GM12892 (cell line): ENCODE measurements at regions not wholly inside any gene's neighbourhood (a gene's known extent, or its start where the extent isn't known, plus 50 kb on each side); places are given as distances from the start of the nearest gene placed in this dataset.

Experiments used
- DNase-seq: peaks from one replicate; pipeline ENCODE4 v3.0.0; 2011; ENCODE audit not compliant: insufficient read length
- FAIRE-seq: peaks from 2 replicates; lab custom pipeline; 2011; peaks lifted over from hg19 to GRCh38; lab: Jason Lieb, UNC
- POLR2A ChIP-seq: IDR thresholded peaks from 2 replicates; pipeline ENCODE4 v1.6.1; 2011; ENCODE audit warnings: low read depth, low read length, control low read depth
- POLR2AphosphoS5 ChIP-seq: IDR thresholded peaks from 2 replicates; pipeline ENCODE4 v1.6.1; 2011; ENCODE audit warnings: low read depth, low read length, control low read depth
- TAF1 ChIP-seq: IDR thresholded peaks from 2 replicates; pipeline ENCODE4 v1.6.1; 2011; ENCODE audit warnings: low read depth, mild to moderate bottlenecking, control low read depth, low read length, borderline replicate concordance

DNA sequence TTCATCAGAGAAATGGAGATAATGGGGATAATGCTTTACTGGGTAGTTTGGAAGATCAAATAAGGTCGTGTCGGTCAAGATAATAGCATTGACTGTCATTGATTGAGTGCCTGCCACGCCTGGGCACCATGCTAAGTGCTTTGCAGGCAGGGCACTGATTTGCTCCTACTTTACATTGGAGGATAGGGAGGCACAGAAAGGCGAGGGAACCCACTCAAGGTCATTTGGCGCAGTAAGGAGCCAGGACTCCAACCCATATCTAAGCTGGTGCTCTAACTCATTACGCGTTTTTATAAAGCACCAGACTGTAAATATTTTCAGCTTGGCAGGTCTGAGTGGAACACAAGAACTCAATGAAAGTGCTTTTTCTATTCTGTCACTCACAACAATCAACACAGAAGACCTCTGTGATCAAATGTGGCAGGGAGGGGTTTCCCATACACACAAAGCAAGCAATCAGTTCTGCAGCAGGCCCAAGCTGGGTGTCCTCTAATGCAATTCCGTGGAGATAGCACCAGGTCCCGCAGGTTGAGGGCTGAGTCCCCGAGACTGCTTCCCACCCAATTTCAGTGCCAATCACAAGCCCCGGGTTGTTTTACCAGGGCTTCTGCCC, 373.6 kb downstream of the CDH26 start:
- TF ChIP-seq POLR2AphosphoS5 (no peak), POLR2A (no peak), TAF1 (no peak)
- FAIRE-seq: no peak
- no peak for DNase-seq

DNA sequence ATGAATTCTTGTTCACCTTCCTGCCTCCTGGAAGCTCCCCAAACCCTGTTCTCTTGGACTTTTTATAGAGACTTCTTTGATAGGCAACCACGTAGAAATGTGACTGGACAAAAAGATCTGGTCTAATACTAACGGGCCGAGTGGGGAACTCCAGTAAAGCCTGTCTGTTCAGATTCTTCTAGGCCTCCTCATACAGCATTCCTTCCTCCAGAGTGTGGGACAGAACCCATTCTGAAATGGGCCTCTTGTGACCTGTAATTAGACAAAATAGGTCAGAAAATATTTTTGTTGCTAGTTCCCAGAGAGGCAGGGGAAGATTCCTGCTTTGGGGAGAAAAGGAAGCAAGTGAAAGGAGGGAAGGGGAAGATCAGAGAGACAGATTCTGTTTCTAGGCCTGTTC, 374.3 kb downstream of the CDH26 start:
- FAIRE-seq: no peak
- DNase-seq: no peak
- no peak for TF ChIP-seq POLR2A

GRCh38 chr20:60334911-60335310, 376.7 kb downstream of the CDH26 start:
- no peak for TF ChIP-seq TAF1
- TF ChIP-seq POLR2AphosphoS5: no peak
- no peak for TF ChIP-seq POLR2A
- DNase-seq (no peak), FAIRE-seq (no peak)

DNA sequence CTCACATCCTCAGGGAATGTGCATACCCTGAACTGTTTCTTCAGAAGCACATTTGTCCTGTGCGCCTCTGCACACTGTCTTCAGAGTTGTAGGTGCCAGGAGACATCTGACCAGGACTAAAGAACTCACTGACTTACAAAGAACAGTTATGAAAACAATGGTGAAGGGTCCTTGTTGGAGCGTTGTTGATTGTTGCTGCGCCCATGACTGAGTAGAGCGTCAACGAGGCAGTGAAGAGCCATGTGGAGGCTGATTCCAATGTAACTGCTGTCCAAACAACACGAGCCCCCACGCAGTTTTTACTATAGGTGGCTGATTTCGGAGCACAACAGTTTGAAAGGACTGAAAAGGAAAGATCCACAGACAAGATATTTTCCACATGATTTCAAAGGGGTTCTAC, 380.3 kb downstream of the CDH26 start:
- DNase-seq (no peak), FAIRE-seq (no peak)
- TF ChIP-seq POLR2AphosphoS5: no peak
- TF ChIP-seq POLR2A: no peak
- no peak for TF ChIP-seq TAF1

- TF ChIP-seq POLR2A (no peak), TAF1 (no peak), POLR2AphosphoS5 (no peak)
- DNase-seq (no peak), FAIRE-seq (no peak)
Observed at GRCh38 chr20:60339738-60340137, 381.5 kb downstream of the CDH26 start.

GRCh38 chr20:60340232-60340631, 382.0 kb downstream of the CDH26 start:
- TF ChIP-seq TAF1 (no peak), POLR2AphosphoS5 (no peak), POLR2A (no peak)
- DNase-seq: no peak
- FAIRE-seq: no peak

GRCh38 chr20:60341062-60341461, 382.8 kb downstream of the CDH26 start:
- TF ChIP-seq POLR2A (no peak), TAF1 (no peak), POLR2AphosphoS5 (no peak)
- no peak for DNase-seq
- FAIRE-seq: no peak

- DNase-seq (no peak), FAIRE-seq (no peak)
- TF ChIP-seq TAF1 (no peak), POLR2A (no peak), POLR2AphosphoS5 (no peak)
Observed at GRCh38 chr20:60345106-60345505, 386.9 kb downstream of the CDH26 start.

- no peak for DNase-seq
- TF ChIP-seq POLR2AphosphoS5 (no peak), POLR2A (no peak), TAF1 (no peak)
- no peak for FAIRE-seq
Observed at GRCh38 chr20:60349418-60349817, 391.2 kb downstream of the CDH26 start.

DNA sequence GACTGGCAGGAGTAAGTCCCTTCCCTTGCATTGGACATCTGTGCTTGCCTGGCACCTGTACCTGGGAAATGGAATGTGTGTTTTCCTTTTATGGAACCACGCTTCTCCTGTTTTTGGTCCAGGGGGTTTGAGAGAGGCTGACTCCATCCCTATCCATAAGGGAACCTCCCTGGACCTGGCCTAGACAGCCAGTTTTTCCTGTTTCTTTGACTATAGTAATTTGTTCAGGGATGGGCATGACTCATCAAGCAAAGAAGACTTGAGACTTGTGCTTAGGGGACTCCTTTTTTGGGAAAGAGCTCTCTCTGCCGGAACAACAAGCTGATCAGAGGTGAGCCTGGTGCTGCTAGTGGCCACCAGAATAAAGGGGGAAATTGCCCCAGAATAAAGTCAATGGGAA, 393.8 kb downstream of the CDH26 start:
- DNase-seq (no peak), FAIRE-seq (no peak)

GRCh38 chr20:60352596-60352995, 394.4 kb downstream of the CDH26 start:
- DNase-seq (no peak), FAIRE-seq (no peak)
- TF ChIP-seq TAF1 (no peak), POLR2AphosphoS5 (no peak), POLR2A (no peak)

More for the DNA sequence above, 393.8 kb downstream of the CDH26 start:
- TF ChIP-seq POLR2A: no peak
- no peak for TF ChIP-seq TAF1
- no peak for TF ChIP-seq POLR2AphosphoS5

- TF ChIP-seq TAF1 (no peak), POLR2A (no peak), POLR2AphosphoS5 (no peak)
- DNase-seq (no peak), FAIRE-seq (no peak)
Observed at GRCh38 chr20:60354024-60354580, 395.9 kb downstream of the CDH26 start.
